GM12878 (cell line): ENCODE measurements at regions not wholly inside any gene's neighbourhood (a gene's known extent, or its start where the extent isn't known, plus 50 kb on each side); places are given as distances from the start of the nearest gene placed in this dataset.

Source experiments
- ATAC-seq: fragments of 200-7000 bp; cut with Tn5 transposase; 3 replicates; pipeline ENCODE4 v1.9.1; 2020; ENCODE audit warnings: mild to moderate bottlenecking, moderate library complexity
- BruUV-seq: library from RNA; stranded (reverse); fragments of 400-500 nt; replicated peaks from 2 replicates; lab custom pipeline; 2021; lab: Mats Ljungman, UMichigan
- CTCF ChIA-PET: fragments of 300-600 bp; sonication (Branson Sonifier 250); formaldehyde crosslinking; extraction: SDS; loops from one replicate; lab custom pipeline; 2021; ENCODE audit warnings: inconsistent platforms; lab: Yijun Ruan, JAX
- POLR2A ChIA-PET: fragments of 350-600 bp; formaldehyde crosslinking; extraction: SDS; loops from one replicate; lab custom pipeline; 2021; ENCODE audit warnings: inconsistent platforms; lab: Charles Lee
- RAD21 ChIA-PET: fragments of 300-600 bp; sonication (Branson Sonifier 250); formaldehyde crosslinking; loops from one replicate; lab custom pipeline; 2023; ENCODE audit warnings: antibody characterized with exemption; ENCODE audit not compliant: unreplicated experiment; lab: Charles Lee
- SMC1A ChIA-PET: fragments of 300-600 bp; sonication (Branson Sonifier 250); formaldehyde crosslinking; loops from one replicate; lab custom pipeline; 2023; ENCODE audit not compliant: unreplicated experiment, uncharacterized antibody; lab: Charles Lee
- DNase-seq: peaks from one replicate; pipeline ENCODE4 v3.0.0-alpha.2; 2011; ENCODE audit warnings: low read depth, low spot score
- FAIRE-seq: peaks from 3 replicates; lab custom pipeline; 2011; peaks lifted over from hg19 to GRCh38; lab: Jason Lieb, UNC
- H2AFZ ChIP-seq: 2 replicates; pipeline ENCODE4 v1.6.0; 2011; ENCODE audit warnings: low read depth, low read length, control low read depth; ENCODE audit not compliant: control insufficient read depth
- H3K27ac ChIP-seq: 2 replicates; pipeline ENCODE4 v1.5.1; 2011; ENCODE audit warnings: control low read depth; ENCODE audit not compliant: control insufficient read depth, insufficient read depth
- H3K27me3 ChIP-seq, 2 experiments: replicated peaks in 1 of 2; 2 replicates each; pipeline versions ENCODE4 v1.6.0 to v1.6.1; 2011; ENCODE audit warnings: low read length in 1 of 2; ENCODE audit not compliant: control insufficient read depth in 2 of 2, insufficient read depth in 2 of 2
- H3K36me3 ChIP-seq, 2 experiments: 2 replicates each; pipeline ENCODE4 v1.5.1; 2011; ENCODE audit warnings: low read length in 1 of 2; ENCODE audit not compliant: control insufficient read depth in 2 of 2, insufficient read depth in 2 of 2
- H3K4me1 ChIP-seq: 2 replicates; pipeline ENCODE4 v1.6.1; 2011; ENCODE audit warnings: mild to moderate bottlenecking, low read length, moderate library complexity, mixed read lengths; ENCODE audit not compliant: control insufficient read depth, insufficient read depth
- H3K4me2 ChIP-seq: 2 replicates; pipeline ENCODE4 v1.6.0; 2011; ENCODE audit warnings: control low read depth; ENCODE audit not compliant: control insufficient read depth, insufficient read depth
- H3K4me3 ChIP-seq: fragments of 200-600 bp; sonication (generic); 2 replicates; pipeline ENCODE4 v1.5.1; 2016
- H3K79me2 ChIP-seq: 2 replicates; pipeline ENCODE4 v1.6.0; 2011; ENCODE audit warnings: low read length; ENCODE audit not compliant: control insufficient read depth, insufficient read depth
- H3K9ac ChIP-seq: 2 replicates; pipeline ENCODE4 v1.8.0; 2011; ENCODE audit warnings: low read length, control low read depth, mixed read lengths; ENCODE audit not compliant: control insufficient read depth, insufficient read depth
- H3K9me3 ChIP-seq: replicated peaks from 3 replicates; pipeline ENCODE4 v1.5.1; 2011; ENCODE audit warnings: mild to moderate bottlenecking, low read length; ENCODE audit not compliant: control insufficient read depth, insufficient read depth
- H4K20me1 ChIP-seq: 2 replicates; pipeline ENCODE4 v1.6.0; 2011; ENCODE audit not compliant: control insufficient read depth, insufficient read depth
- CBX3 ChIP-seq: fragments of 200-600 bp; sonication (generic); IDR thresholded peaks from 2 replicates; pipeline ENCODE4 v1.6.1; 2016; ENCODE audit warnings: low read depth, borderline replicate concordance
- EGR1 ChIP-seq, 2 experiments: IDR thresholded peaks; 1 replicate in 1 of 2; 2 replicates in 1 of 2; pipeline ENCODE4 v1.6.1; 2011 to 2012; ENCODE audit warnings: low read depth in 2 of 2, low read length in 2 of 2, borderline replicate concordance in 1 of 2, mild to moderate bottlenecking in 1 of 2, moderate library complexity in 1 of 2
- HCFC1 ChIP-seq: fragments of 150-350 bp; IDR thresholded peaks from 2 replicates; pipeline ENCODE4 v1.6.1; 2014; ENCODE audit warnings: low read length
- PAX8 ChIP-seq: fragments of 450-650 bp; IDR thresholded peaks from 2 replicates; pipeline ENCODE4 v1.6.1; 2017; ENCODE audit warnings: mild to moderate bottlenecking, moderate library complexity
- STAT1 ChIP-seq: fragments of 450-650 bp; conservative IDR thresholded peaks from 2 replicates; pipeline ENCODE4 v1.6.1; 2014; ENCODE audit warnings: antibody characterized with exemption, mild to moderate bottlenecking
- ZNF384 ChIP-seq: IDR thresholded peaks from 2 replicates; pipeline ENCODE4 v1.6.1; 2012; ENCODE audit warnings: low read depth, mild to moderate bottlenecking, low read length, improper control_type of control experiment, borderline replicate concordance
- whole genome bisulfite sequencing: methylation state at CpG from one replicate; pipeline ENCODE4 v1.1.6; 2016; ENCODE audit warnings: low lambda C conversion rate; ENCODE audit not compliant: insufficient replicate concordance, insufficient coverage; ENCODE audit errors: missing lambda C conversion rate; 5-methylcytosine and 5-hydroxymethylcytosine counted together
- in situ Hi-C: fragments of 300-500 bp; cut with MboI; formaldehyde crosslinking; loops from 9 replicates; pipeline ENCODE4 v1.14.3; 2018; ENCODE audit warnings: mixed read lengths
- intact Hi-C: fragments of 100-400 bp; cut with micrococcal nuclease; formaldehyde crosslinking; loops from one replicate; pipeline ENCODE4 v1.14.2; 2022; ENCODE audit not compliant: unreplicated experiment
- TF ChIP-seq, protein P1 (sequence below): fragments of 450-650 bp; IDR thresholded peaks from 2 replicates; pipeline ENCODE4 v1.6.1; 2017; ENCODE audit warnings: mild to moderate bottlenecking, low read depth, inconsistent platforms; ENCODE audit not compliant: poor library complexity, severe bottlenecking

DNA sequence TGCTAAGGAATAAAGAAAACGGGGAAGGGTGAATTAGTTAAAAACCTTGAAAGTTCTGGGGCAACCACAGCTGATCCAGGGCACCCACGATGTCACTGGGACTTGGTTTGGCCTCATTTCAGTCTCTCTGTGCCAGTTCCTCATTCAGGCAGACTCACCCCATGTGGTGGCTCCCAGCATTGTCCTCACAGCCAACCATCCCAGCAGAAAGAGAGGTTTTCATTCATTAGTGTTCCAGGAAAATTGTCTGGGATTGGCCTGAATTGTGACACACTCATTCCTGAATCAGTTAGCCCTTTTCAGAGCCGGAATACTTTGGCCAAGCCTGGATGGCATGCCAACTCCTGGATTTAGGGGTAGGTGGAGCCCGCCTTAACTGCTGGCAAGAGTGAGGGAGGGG is 367.7 kb downstream of the PRDM2 start:
- whole genome bisulfite sequencing = 0% methylated on average over 4 of the region's 4 CpGs
- CTCF ChIA-PET = no interaction called here

GRCh38 chr1:14071581-14071980 is 371.6 kb downstream of the PRDM2 start:
- H2AFZ ChIP-seq = no peak overlapping the region
- no peak for ATAC-seq
- no TSS peak for BruUV-seq
- no peak overlapping the region for H3K4me2 ChIP-seq
- CTCF ChIA-PET = no interaction called here
- POLR2A ChIA-PET = no interaction called here
- H3K4me3 ChIP-seq = no peak overlapping the region
- no peaks in the 10 kb centered on the region for H4K20me1 ChIP-seq
- no peak for DNase-seq
- TF ChIP-seq HCFC1 (no peak), STAT1 (no peak), ZNF384 (no peak), EGR1 (IDR thresholded peaks at IDR 0.05; ENCODE audit: borderline replicate concordance in 1 of 2, low read depth in 2 of 2, low read length in 2 of 2) (no peak)
- TF ChIP-seq, protein P1, sequence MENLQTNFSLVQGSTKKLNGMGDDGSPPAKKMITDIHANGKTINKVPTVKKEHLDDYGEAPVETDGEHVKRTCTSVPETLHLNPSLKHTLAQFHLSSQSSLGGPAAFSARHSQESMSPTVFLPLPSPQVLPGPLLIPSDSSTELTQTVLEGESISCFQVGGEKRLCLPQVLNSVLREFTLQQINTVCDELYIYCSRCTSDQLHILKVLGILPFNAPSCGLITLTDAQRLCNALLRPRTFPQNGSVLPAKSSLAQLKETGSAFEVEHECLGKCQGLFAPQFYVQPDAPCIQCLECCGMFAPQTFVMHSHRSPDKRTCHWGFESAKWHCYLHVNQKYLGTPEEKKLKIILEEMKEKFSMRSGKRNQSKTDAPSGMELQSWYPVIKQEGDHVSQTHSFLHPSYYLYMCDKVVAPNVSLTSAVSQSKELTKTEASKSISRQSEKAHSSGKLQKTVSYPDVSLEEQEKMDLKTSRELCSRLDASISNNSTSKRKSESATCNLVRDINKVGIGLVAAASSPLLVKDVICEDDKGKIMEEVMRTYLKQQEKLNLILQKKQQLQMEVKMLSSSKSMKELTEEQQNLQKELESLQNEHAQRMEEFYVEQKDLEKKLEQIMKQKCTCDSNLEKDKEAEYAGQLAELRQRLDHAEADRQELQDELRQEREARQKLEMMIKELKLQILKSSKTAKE = no peak
- TF ChIP-seq, all 136 proteins: peak for 0
- 62% methylated on average over 3 of the region's 3 CpGs for WGBS
- ChIA-PET SMC1A (no interaction called here), RAD21 (no interaction called here)
- in situ Hi-C loops = no loop called here
- Histone ChIP-seq H3K27ac (no peak overlapping the region), H3K36me3 (no peaks in the 10 kb centered on the region), H3K79me2 (no peaks in the 10 kb centered on the region), H3K27me3 (no peaks in the 10 kb centered on the region; a peak in 1 of 4 replicates), H3K9me3 (no peaks in the 10 kb centered on the region), H3K9ac (no peak overlapping the region), H3K4me1 (no peaks in the 10 kb centered on the region)
- FAIRE-seq = no peak
- intact Hi-C loops = no loop called here

More for the DNA sequence above, 367.7 kb downstream of the PRDM2 start:
- H3K9ac ChIP-seq = no peak overlapping the region
- H3K4me2 ChIP-seq = no peak overlapping the region
- H2AFZ ChIP-seq = no peak overlapping the region
- ChIA-PET SMC1A (no interaction called here), RAD21 (no interaction called here), POLR2A (no interaction called here)
- no peaks in the 10 kb centered on the region for H3K9me3 ChIP-seq
- FAIRE-seq = no peak
- no peaks in the 10 kb centered on the region for H3K36me3 ChIP-seq
- in situ Hi-C loops = no loop called here
- intact Hi-C loops = no loop called here
- no peaks in the 10 kb centered on the region for H3K79me2 ChIP-seq
- no peaks in the 10 kb centered on the region for H4K20me1 ChIP-seq
- no peaks in the 10 kb centered on the region; a peak in 1 of 4 replicates for H3K27me3 ChIP-seq
- no peak for DNase-seq
- H3K4me1 ChIP-seq = no peaks in the 10 kb centered on the region
- H3K27ac ChIP-seq = no peak overlapping the region
- ATAC-seq = no peak
- no TSS peak for BruUV-seq
- no peak for TF ChIP-seq CBX3
- TF ChIP-seq, protein P1 = no peak
- TF ChIP-seq PAX8 = no peak
- no peak overlapping the region for H3K4me3 ChIP-seq
